ENCODE measurements at regions not wholly inside any gene's neighbourhood (a gene's known extent, or its start where the extent isn't known, plus 50 kb on each side); places are given as distances from the start of the nearest gene placed in this dataset.
"Not testable (repeated sequence)": the region's sequence is repeated elsewhere in the genome, so short reads cannot be mapped to it uniquely, and the experiment has no call there.

- DNase-seq: no peak
Measured at GRCh38 chr13:44024167-44024845, 144.6 kb downstream of the LACC1 start.

GRCh38 chr13:44024846-44025195 lies 145.1 kb downstream of the LACC1 start:
- no peak for DNase-seq

GRCh38 chr13:44026194-44026593 lies 146.5 kb downstream of the LACC1 start:
- no peak for DNase-seq

GRCh38 chr13:44028734-44029133 lies 149.0 kb downstream of the LACC1 start:
- no peak for DNase-seq

- no peak for DNase-seq
Measured at GRCh38 chr13:44030615-44031014, 150.9 kb downstream of the LACC1 start.

- DNase-seq: no peak
Measured at GRCh38 chr13:44031555-44031954, 151.9 kb downstream of the LACC1 start.

- peak; percentile 22 for DNase-seq
Measured at GRCh38 chr13:44032802-44033201, 153.1 kb downstream of the LACC1 start.

- no peak for DNase-seq
Measured at GRCh38 chr13:44035400-44035799, 155.7 kb downstream of the LACC1 start.

- DNase-seq: no peak
Measured at GRCh38 chr13:44040070-44040817, 160.5 kb downstream of the LACC1 start.

- DNase-seq: no peak
Measured at GRCh38 chr13:44040818-44041100, 161.1 kb downstream of the LACC1 start.

- no peak for DNase-seq
Measured at GRCh38 chr13:44044547-44045179, 165.0 kb downstream of the LACC1 start.

GRCh38 chr13:44045180-44045562 lies 165.5 kb downstream of the LACC1 start:
- DNase-seq: no peak

- DNase-seq: no peak
Measured at GRCh38 chr13:44046428-44046827, 166.7 kb downstream of the LACC1 start.

GRCh38 chr13:44048326-44048725 lies 168.6 kb downstream of the LACC1 start:
- DNase-seq: no peak

GRCh38 chr13:44049081-44049945 lies 169.6 kb downstream of the LACC1 start:
- no peak for DNase-seq

- DNase-seq: peak; percentile 70
Measured at GRCh38 chr13:44050450-44051063, 170.9 kb downstream of the LACC1 start.

- DNase-seq: no peak
Measured at GRCh38 chr13:44051405-44051804, 171.7 kb downstream of the LACC1 start.

GRCh38 chr13:44051918-44052675 lies 172.4 kb downstream of the LACC1 start:
- DNase-seq: peak; percentile 86

GRCh38 chr13:44052780-44053184 lies 173.1 kb downstream of the LACC1 start:
- peak; percentile 15 for DNase-seq

GRCh38 chr13:44053208-44053607 lies 173.5 kb downstream of the LACC1 start:
- peak; percentile 18 for DNase-seq

- DNase-seq: no peak
Measured at GRCh38 chr13:44054525-44054924, 174.8 kb downstream of the LACC1 start.

- not testable (repeated sequence) for DNase-seq
Measured at GRCh38 chr13:44055681-44056080, 176.0 kb downstream of the LACC1 start.
